ENCODE measurements at regions not wholly inside any gene's neighbourhood (a gene's known extent, or its start where the extent isn't known, plus 50 kb on each side); places are given as distances from the start of the nearest gene placed in this dataset.
A peak's percentile ranks its signal among the peaks of the same experiment; 100 is the strongest.

DNA sequence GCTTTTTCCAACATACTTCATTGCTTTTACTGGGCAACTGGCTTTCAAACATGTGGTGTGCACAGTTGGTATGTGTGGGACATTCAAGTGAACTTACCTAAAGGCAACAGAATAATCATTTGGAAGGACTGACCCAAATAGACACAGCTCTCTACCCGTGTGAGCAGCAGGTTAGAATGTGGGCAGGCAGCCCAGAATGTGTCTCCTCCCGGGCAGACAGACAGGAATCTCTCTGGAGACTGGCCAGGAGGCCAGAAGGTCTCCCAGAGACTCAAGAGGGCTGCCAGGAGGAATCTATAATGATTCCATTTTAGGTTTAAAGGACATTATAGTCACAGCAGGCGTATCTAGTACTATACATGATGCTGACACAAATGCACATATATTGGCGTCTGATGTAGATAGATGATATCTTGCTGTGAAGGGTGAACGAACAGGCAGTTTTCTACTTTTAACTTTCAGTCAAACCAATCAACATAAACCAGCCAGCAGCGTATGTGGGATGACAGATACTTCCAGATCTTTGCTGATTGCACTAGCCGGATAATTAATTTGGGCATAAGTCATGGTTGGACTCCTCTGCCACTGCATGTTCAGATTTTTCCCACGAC is 297.4 kb upstream of the ZNF608 start:
- in situ Hi-C loops (cut with HindIII; ENCODE audit: low pct_unique_long_range_greater_than_20kb, low sequenced_read_pairs), result no loop called here
- peak; percentile 93 for DNase-seq (ENCODE audit: low read depth)

DNA sequence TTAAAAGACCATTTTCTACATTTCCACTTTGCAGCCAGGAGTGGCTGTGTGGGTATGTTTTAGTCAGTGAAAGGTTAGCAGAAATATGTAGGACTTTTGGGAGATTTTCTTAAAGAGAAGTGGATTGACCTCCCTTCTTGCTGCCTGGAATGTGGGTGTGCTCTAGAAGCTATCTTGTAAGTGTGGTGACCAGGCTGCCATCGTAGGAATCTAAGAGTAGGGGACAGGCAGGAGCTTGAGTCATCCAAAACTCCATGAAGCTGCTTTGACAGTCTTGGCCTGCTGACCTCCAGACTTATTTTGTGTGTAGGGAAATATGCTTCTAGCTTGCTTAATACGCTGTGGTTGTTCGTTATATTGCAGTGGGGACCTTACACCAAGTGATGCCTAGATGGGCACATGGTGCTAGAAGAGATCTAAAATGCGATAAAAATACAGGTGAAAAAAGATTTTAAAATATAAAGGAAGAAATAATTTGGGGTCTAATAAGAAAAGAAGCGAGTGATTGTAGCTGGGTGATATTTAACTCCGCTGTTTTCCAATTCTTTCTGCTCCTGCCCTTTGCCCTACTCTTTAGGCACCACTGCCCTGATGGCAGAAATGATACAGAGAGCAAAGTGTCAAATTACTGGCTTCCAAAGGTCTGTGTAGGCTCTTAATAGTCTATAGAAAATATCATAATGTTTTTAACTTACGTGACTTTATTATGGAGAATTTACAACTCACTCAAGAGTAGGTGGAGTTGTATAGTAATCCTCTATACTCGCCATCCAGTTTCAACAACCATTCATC is 298.2 kb upstream of the ZNF608 start:
- DNase-seq (ENCODE audit: low read depth), result no peak
- in situ Hi-C loops (cut with HindIII; ENCODE audit: low pct_unique_long_range_greater_than_20kb, low sequenced_read_pairs), result no loop called here

DNA sequence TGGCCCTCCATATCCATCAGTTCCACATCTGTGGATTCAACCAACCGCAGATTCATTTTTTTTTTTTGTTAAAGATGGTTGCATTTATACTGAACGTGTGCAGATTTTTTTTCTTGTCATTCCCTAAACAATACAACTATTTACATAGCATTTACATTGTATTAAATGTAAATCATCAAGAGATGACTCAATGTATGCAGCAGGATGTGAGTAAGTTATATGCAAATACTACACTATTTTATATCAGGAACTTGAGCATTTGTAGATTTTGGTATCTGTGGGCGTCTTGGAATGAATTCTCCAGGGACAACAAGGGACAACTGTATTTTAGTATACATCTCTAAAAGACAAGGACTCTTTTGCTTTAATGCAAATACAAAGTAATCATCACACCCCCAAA is 299.2 kb upstream of the ZNF608 start:
- in situ Hi-C loops (cut with HindIII; ENCODE audit: low pct_unique_long_range_greater_than_20kb, low sequenced_read_pairs), result no loop called here
- no peak for DNase-seq (ENCODE audit: low read depth)

- no peak for DNase-seq (ENCODE audit: low read depth)
- in situ Hi-C loops (cut with HindIII; ENCODE audit: low pct_unique_long_range_greater_than_20kb, low sequenced_read_pairs), result no loop called here
Measured at GRCh38 chr5:125046838-125047237, 300.4 kb upstream of the ZNF608 start.

DNA sequence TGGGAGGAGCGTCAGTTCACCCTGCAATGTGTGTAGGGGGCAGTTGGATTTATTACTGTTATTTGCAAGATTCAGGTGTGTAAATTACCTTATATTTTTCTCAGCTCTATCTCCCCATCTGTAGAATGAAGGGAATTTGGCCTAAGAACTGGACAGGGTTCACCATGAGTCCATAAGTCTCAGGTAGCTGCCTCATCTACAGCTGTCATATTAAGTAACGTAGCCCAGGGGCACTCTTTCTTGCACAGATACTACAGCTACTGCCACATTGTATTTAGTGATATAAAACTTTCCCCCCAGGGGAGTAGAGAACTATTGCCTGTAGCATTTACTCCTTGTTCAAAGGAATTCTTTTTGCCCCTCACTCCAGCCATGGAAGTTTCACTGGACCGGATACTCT is 301.4 kb upstream of the ZNF608 start:
- in situ Hi-C loops (cut with HindIII; ENCODE audit: low pct_unique_long_range_greater_than_20kb, low sequenced_read_pairs), result no loop called here
- no peak for DNase-seq (ENCODE audit: low read depth)

GRCh38 chr5:125049721-125050702 is 303.6 kb upstream of the ZNF608 start:
- in situ Hi-C loops (cut with HindIII; ENCODE audit: low pct_unique_long_range_greater_than_20kb, low sequenced_read_pairs), result no loop called here
- DNase-seq (ENCODE audit: low read depth), result no peak

- in situ Hi-C loops (cut with HindIII; ENCODE audit: low pct_unique_long_range_greater_than_20kb, low sequenced_read_pairs), result no loop called here
- DNase-seq (ENCODE audit: low read depth), result no peak
Measured at GRCh38 chr5:125050926-125051325, 304.5 kb upstream of the ZNF608 start.

GRCh38 chr5:125052584-125052983 is 306.1 kb upstream of the ZNF608 start:
- DNase-seq (ENCODE audit: low read depth), result no peak
- in situ Hi-C loops (cut with HindIII; ENCODE audit: low pct_unique_long_range_greater_than_20kb, low sequenced_read_pairs), result no loop called here

DNA sequence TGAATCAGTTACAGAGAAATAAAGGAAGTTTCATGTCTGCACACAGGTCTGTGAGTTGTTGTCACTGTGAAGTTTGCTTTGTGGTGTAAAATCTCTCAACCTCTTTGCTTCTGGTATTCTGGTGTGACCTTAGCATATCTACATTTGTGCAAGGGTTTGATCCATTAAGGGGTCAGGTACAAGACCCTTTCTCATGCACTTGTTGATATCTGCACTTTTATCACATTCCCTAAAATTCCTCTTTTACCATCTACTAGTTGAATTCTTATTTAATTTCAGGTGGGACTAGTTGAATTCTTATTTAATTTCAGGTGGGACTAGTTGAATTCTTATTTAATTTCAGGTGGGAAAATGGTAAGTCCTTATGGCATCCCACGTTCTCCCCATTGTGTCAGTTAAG is 306.7 kb upstream of the ZNF608 start:
- no peak for DNase-seq (ENCODE audit: low read depth)
- in situ Hi-C loops (cut with HindIII; ENCODE audit: low pct_unique_long_range_greater_than_20kb, low sequenced_read_pairs), result no loop called here

DNA sequence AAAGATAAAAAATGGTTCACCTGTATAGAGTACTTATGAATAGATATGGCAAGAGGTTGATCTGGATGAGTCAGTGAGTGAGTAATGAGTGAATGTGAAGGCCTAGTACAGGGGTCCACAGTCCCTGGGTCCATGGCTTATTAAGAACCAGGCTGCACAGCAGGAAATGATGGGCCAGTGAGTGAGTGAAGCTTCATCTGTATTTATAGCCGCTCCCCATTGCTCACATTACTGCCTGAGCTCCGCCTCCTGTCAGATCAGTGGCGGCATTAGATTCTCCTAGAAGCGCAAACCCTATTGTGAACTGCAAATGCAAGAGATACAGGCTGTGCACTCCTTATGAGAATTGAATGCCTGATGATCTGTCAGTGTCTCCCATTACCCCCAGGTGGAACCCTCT is 307.7 kb upstream of the ZNF608 start:
- in situ Hi-C loops (cut with HindIII; ENCODE audit: low pct_unique_long_range_greater_than_20kb, low sequenced_read_pairs), result no loop called here
- DNase-seq (ENCODE audit: low read depth), result no peak

GRCh38 chr5:125056671-125057485 is 310.4 kb upstream of the ZNF608 start:
- no peak for DNase-seq (ENCODE audit: low read depth)
- in situ Hi-C loops (cut with HindIII; ENCODE audit: low pct_unique_long_range_greater_than_20kb, low sequenced_read_pairs), result no loop called here

GRCh38 chr5:125057912-125058826 is 311.7 kb upstream of the ZNF608 start:
- peak; percentile 19 for DNase-seq (ENCODE audit: low read depth)
- in situ Hi-C loops (cut with HindIII; ENCODE audit: low pct_unique_long_range_greater_than_20kb, low sequenced_read_pairs), result no loop called here

GRCh38 chr5:125059255-125060002 is 313.0 kb upstream of the ZNF608 start:
- in situ Hi-C loops (cut with HindIII; ENCODE audit: low pct_unique_long_range_greater_than_20kb, low sequenced_read_pairs), result no loop called here
- peak; percentile 10 for DNase-seq (ENCODE audit: low read depth)

DNA sequence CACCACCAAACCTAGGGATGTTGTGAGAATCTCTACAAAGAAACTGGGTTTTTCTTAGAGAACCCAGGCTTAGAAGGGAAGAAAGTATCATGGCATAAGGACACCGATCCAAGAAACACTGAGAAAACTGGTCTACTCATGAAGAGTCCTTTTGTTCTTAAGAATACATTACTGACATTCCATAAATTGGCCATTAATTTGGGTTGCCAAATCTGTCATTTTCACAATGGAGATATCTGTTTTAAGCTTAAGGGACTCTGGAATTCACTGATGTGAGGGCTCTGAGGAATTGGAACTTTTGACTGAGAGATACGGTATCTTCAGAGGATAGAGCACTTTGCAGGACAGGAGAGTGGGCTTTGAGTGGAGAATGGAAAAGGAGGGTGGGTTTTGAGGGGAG is 315.3 kb upstream of the ZNF608 start:
- DNase-seq (ENCODE audit: low read depth), result no peak
- in situ Hi-C loops (cut with HindIII; ENCODE audit: low pct_unique_long_range_greater_than_20kb, low sequenced_read_pairs), result no loop called here

GRCh38 chr5:125064621-125065438 is 318.4 kb upstream of the ZNF608 start:
- no peak for DNase-seq (ENCODE audit: low read depth)

GRCh38 chr5:125065741-125066140 is 319.3 kb upstream of the ZNF608 start:
- in situ Hi-C loops (cut with HindIII; ENCODE audit: low pct_unique_long_range_greater_than_20kb, low sequenced_read_pairs), result no loop called here
- no peak for DNase-seq (ENCODE audit: low read depth)

More at GRCh38 chr5:125064621-125065438, 318.4 kb upstream of the ZNF608 start:
- in situ Hi-C loops (cut with HindIII; ENCODE audit: low pct_unique_long_range_greater_than_20kb, low sequenced_read_pairs), result no loop called here
